ENCODE measurements at regions not wholly inside any gene's neighbourhood (a gene's known extent, or its start where the extent isn't known, plus 50 kb on each side); places are given as distances from the start of the nearest gene placed in this dataset.
"Not testable (repeated sequence)": the region's sequence is repeated elsewhere in the genome, so short reads cannot be mapped to it uniquely, and the experiment has no call there.

DNA sequence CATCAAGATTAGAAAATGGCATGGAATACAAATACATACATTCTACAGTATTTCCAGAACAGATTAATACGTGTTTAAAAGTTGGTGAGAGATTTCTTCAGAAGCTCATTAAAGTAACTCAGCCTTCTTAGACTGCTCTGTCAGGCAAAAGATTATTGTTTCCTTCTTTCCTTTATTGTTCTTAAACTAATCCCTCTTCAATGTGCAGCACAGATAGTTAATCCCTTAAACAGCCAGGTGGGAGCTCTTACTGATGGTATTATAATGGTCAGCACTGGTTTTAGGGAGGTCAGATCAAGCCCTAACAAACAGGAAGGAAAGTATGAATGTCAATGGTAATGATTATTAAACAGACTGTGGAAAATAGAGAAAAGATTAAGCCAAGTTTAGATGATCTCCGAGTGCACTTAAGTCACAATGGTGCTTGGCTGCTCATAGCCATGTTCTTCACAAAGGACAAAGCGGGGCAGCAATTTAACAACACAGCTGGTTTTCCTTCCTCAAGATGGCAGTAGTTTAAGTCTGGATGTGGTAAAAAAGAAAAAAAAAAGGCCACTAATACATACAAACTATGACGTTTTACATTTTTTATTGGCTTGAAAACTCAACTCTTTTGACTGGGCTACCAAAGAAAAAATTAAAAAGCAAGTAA is 992.6 kb downstream of the PCDH9 start:
- no peak for DNase-seq

DNA sequence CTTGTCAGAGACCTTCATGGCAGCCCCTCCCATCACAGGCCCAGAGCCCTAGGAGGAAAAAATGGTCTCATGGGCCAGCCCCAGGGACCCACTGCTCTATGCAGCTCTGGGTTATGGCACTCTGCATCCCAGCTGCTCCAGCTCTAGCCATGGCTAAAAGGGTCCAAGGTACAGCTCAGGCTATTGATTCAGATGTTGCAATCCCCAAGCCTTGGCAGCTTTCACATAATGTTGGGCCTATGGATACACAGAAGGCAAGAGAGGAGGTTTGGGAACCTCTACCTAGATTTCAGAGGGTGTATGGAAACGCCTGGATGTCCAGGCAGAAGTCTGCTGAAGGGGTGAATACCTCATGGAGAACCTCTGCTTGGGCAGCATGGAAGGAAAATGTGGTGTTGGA is 996.0 kb downstream of the PCDH9 start:
- DNase-seq: no peak

DNA sequence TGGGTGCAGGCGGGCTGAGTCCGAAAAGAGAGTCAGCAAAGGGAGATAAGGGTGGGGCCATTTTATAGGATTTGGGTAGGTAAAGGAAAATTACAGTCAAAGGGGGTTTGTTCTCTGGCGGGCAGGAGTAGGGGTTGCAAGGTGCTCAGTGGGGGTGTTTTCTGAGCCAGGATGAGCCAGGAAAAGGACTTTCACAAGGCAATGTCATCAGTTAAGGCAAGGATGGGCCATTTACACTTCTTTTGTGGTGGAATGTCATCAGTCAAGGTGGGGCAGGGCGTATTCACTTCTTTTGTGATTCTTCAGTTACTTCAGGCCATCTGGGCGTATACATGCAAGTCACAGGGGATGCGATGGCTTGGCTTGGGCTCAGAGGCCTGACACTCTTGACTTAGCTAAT is 998.2 kb downstream of the PCDH9 start:
- not testable (repeated sequence) for DNase-seq

DNA sequence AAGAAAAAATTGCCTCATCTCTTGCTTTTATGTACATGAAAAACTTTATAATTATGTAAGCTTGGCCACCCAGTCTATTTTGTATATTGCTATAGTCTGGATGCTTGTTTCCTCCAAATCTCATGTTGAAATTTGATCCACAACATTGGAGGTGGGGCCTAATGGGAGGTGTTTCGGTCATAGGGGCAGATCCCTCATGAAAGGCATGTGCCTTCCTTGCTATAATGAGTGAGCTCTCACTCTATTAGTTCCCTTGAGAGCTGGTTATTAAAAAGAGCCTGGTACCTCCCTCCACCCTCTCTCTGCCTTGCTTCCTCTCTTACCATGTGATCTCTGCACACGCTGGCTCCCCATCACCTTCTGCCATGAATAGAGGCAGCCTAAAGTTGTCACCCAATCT is 1005.1 kb downstream of the PCDH9 start:
- no peak for DNase-seq

DNA sequence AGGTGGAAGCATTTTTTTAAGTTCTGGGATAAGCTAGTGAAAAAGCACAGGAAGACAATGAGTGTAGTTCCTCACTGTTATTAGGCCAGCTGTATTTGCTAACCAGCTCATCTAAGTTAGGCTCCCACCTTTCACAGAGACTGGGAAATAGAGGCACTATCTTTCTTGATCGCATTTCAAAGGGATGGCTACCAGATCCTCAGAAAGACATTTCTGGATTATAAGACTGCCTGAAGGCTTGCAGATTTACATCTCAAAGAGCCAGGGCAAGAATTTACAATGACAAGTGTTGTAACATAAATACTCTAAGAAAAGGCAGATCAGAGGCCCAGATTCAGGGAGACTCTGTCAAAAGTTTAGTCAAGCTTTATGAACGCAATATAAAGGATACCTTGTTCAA is 1005.5 kb downstream of the PCDH9 start:
- no peak for DNase-seq

DNA sequence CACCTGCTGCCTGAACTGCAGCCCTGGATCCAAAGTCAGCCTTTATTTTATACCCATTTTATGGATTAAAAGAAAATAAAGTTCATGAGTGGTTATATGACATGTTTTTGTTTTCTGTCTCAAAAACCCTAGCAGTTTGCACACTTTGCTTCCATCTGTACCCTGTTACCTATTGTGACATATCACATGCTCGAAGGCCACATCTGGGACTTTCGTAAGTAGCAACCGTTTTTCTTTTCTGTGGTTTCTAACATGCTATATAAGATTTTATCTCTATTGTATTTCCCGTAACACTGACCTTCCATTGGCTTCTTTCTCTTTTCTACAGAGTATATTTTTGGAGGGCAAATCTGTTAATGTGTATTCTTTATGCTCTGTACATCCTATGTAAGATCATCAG is 1007.2 kb downstream of the PCDH9 start:
- no peak for DNase-seq

DNA sequence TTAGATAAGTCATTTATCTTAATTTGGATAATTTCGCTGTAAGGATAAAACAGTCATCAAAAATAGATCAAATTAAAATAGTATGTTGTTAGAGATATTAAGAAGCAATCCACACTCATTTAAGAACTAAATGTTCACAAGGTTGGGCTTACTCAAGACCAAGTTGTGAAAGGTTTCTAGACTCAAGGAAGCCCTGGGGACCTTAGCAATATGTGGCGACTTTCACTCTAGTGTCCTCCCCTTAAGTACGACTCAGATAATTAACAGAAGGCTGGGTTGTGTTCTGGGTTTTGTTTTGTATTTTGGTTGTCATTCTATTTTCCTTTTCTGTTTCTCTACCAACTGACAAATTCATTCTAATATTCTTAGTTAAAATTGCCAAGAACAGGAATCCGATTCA is 1008.0 kb downstream of the PCDH9 start:
- DNase-seq: no peak

DNA sequence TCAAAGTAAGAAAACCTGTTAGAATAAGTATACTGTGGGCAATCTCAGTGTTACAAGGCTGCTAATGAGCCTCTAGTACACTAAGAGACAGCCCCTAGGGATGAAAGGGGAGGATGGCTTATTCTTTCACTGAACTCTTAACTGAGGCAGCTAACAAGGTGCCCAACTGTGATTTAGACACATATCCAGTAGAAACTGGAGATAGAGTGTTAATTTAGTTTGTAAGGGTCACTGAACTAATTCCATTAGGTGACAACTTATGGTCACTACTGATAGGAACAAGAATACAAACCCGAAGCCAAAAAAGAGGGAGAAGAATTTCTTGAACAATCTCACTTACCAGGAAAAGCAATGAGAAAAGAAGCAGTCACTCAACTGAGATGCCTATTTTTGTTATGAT is 1010.6 kb downstream of the PCDH9 start:
- DNase-seq: no peak

DNA sequence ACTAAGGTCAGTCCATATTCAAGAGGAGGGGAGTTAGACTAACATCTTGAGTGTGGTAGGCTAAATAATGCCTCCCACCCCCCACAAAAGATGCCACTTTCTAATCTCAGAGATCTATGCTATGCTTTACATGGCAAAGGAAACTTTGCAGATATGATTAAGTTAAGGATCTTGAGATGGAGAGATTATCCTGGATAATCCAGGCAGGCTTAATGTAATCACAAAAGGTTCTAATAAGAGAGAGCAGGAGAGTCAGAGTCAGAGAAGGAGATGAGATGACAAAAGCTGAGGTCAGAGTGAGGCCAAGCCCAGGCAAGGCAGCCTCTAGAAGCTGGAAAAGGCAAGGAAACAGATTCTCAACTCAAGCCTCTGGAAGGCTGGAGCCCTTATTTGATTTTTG is 1011.6 kb downstream of the PCDH9 start:
- DNase-seq: no peak

DNA sequence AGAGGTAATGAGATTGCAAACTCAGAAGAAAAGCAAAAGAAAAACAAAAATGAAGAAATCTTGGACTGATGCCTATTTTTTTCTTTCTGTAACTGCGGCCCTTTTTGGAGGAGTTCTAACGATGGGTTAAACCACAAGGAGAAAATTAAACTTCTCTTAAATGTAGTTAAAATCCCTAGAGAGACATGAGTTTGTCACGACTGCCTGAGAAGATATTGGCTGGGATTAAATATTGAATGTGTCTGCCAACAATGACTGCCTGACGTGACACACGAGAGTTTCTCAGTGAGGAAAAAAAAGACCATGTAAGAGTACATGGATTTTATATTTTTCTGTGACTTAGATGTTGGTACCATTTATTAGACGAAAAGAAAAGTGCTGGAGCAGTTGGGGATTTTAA is 1013.4 kb downstream of the PCDH9 start:
- DNase-seq: no peak

DNA sequence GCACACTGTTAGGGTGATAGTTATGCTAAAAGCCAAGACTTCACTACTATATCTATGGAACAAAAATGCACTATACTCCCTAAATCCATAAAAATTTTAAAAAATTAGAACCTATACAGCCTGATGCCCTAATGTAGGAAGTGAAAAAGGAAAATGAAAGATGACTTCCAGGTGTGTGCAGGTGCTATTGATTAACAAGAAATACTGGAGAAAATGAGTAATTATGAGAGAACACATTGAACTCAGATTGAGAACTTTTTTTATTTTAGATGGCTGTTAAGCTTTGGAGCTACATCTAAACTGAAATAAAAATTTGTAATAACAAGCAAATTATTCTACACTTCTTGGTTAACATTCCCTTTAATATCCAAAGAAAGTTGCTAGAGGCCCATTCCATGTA is 1015.7 kb downstream of the PCDH9 start:
- no peak for DNase-seq

DNA sequence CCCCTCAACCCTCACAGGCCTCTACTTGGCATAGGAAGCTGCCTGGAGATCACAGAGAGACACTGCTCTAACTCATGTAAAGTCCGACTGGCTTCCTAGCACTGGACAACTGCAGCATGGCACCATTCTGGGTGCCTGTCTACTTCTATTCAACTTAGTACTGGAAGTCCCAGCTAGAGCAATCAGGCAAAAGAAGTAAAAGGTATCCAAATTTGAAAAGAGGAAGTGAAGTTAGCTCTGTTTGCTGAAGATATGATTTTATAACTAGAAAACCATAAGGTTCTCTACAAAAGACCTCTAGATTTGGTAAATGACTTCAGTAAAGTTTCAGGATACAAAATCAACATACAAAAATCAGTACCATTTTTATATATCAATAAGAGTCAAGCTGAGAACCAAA is 1017.6 kb downstream of the PCDH9 start:
- no peak for DNase-seq

DNA sequence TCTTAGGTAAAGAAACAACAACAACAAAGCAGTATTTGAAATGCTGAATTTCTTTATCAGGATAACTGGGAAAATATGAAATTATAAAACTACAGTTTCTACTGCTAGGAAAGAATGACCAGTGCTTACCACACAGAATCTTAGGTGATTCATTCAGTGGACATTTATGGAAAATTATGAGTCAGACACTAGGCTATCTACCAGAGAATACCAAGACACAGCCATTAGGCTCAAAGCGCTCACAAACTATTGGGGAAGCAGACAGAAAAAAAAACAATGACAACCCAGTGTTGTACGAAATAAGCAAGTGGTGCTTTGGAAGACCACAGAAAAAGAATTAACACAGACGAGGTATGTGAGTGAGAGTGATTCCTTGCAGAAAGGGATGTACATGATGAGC is 1019.5 kb downstream of the PCDH9 start:
- no peak for DNase-seq

DNA sequence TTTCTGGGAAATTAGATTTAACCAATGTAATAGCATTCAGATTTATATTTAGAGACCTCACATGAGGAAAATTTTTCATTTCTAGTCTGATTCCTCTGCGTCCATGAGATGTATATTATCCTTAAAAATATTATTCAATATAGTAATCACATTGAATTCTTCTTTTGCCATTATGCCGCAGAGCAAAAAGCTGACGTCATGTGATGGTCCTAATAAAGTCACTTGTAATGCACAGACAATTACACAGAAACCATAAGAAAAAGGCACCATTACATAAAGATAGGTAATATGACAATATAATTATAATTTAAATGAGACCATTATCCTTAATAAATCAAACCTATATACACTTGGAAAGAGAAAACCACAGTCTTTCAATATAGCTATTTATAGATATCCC is 1021.5 kb downstream of the PCDH9 start:
- DNase-seq: no peak

DNA sequence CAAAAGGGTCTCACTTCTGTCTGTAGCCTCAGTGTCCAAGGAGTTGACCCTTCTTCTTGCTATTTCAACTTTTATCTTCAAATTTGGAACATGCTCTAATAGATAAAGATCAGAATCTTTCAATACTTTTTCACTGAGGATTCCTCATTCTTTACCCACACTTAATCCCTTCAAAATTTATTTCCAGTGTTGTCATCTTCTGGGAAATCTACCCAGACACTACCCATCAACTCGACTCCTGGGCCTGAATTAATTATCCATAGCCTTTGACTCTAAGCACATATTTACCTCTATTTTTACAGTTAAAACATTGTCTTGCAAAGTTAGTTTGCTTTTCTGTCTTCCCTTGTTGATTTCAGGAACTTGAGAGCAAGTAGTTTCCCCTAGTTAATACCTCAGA is 1022.5 kb downstream of the PCDH9 start:
- no peak for DNase-seq

DNA sequence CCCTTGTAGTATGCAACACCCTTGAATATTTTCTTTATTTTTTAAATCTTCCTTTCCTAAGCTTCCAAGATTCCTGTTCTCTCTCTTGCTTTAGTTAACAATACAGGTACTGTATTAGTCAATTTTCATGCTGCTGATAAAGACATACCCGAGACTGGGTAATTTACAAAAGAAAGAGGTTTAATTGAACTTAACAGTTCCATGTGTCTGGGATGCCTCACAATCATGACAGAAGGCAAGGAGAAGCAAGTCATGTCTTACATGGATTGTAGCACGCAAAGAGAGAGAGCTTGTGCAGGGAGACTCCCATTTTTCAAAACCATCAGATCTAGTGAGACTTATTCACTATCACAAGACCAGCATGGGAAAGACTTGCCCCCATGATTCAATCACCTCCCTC is 1024.3 kb downstream of the PCDH9 start:
- no peak for DNase-seq

DNA sequence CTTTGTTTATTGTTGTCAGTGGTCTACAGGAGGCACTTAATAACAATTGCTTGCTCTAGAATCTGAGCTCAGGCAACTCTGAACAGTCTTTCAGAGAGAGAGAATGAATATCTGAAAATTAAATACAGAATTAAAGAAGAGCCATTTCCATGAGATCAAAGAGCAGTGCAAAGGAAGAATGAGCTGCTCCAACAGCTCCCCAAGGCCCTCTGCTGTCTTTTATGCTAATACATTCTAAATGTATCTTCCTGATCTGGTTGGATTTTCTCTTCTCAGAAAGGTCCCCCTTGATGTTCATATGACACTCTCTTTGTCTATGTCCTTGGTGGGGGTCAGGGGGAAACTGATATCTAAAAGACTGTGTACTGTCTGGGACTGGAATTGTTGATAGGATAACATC is 1029.6 kb downstream of the PCDH9 start:
- no peak for DNase-seq

DNA sequence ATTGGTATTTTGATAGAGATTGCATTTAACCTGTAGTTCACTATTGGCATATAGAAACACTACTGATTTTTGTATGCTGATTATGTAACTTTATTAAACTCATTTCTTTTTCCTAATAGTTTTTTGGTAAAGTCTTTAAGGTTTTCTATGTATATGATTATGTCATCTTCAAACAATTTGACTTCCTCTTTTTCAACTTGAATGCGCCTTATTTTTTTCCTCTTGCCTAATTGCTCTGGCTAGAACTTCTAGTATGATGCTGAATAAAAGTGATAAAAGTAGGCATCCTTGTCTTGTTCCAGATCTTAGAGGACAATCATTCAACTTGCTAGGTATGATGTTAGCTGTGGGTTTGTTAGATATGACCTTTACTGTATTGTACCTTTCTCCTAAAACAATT is 1034.9 kb downstream of the PCDH9 start:
- DNase-seq: no peak

DNA sequence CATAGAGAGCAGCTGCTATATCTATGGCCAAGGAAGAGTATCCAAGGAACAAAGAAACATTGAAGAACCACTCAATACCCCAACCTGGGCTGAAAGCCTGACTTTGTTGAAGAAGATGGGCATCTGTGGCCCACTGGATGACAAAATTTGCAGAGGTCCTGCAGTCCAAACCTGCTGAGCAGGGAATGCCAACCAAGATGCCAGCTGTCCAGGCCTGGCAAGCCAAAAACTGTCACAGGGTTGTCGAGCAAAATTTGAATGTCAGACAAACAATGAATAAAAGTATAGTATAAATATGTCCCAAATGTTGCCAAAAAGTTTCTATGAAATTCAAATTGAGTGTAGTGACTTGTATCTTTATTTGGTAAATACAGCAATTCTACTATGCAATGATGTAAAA is 1040.2 kb downstream of the PCDH9 start:
- no peak for DNase-seq

DNA sequence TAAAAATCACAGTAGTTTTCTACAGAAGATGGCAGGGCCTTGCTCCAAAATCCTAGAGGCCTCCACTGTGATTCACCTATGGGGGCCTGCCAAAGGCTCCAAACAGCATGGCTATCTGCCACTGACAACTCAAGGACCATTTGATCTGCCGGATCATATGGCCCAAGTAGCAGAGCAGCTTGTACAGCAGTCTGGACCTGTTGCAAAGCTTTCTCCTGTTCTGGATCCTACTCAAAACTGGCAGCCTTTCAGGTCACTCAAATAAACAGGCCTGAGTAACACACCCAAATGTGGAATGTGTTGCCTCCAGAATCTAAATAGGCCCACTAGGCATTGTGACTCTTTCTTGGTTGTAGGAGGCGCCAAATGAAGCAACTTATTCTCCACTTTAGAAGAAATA is 1049.3 kb downstream of the PCDH9 start:
- DNase-seq: no peak

DNA sequence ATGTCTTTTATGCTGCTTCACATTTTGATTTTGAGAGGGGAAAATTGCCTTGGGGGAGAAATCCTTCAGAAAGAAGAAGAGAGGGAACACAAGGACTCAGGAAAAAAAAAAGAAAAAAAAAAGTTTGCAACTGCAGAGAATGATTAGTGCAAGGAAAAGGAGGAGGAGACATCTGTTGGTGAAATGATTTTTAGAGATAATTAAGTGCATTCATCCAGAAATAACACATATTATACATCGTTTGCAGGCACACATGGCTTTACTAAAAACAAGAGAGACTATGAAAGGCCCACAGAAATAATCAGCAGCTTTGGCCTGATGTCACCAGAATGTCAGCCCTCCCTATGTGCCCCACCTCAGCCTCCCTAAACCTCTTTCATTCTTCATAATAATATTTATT is 1058.2 kb downstream of the PCDH9 start:
- DNase-seq: no peak

DNA sequence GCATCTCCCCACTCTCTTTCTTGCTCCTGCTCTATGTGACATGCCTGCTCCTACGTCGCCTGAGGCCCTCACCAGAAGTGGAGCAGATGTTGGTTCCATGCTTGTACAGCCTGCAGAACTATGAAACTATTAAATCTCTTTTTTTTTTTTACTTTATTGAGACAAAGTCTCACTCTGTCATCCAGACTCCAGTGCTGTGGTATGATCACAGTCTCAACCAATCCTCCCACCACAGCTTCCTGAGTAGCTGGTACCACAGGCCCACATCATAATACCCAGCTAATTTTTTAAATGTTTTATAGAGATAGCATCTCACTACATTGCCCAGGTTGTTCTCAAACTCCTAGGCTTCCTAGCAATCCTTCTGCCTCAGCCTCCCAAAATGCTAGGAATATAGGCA is 1067.7 kb downstream of the PCDH9 start:
- DNase-seq: no peak

DNA sequence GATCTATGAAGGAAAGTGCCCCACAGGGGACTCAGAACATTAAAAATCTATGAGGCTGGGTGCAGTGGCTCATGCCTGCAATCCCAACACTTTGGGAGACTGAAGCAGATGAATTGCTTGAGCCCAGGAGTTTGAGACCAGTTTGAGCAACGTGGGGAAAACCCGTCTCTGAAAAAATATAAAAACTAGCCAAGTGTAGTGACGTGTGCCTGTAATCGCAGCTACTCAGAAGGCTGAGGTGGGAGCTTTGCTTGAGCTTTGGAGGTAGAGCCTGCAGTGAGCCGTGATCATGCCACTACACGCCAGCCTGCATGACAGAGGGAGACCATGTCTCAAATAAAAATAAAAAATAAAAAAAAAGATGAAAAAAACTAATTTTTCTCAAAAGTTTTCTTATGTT is 1070.6 kb downstream of the PCDH9 start:
- no peak for DNase-seq

DNA sequence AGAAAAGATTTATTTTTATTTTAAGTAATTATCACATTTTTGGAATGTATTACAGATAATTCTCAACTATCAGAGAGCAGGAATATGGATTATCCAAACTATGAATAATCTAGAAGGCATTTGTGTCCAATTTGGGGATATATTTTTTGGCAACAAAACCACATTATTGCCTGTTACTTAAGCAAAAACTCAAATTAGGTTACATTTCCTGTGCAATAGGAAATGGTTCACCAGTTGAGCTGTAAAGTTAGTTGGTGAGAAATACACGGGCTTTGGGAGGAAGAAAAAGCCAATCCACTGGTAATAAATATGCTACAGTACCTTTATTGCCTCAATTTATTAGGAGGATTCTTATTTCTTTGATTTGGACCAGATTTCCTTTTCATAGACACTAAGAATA is 1075.2 kb downstream of the PCDH9 start:
- DNase-seq: no peak

DNA sequence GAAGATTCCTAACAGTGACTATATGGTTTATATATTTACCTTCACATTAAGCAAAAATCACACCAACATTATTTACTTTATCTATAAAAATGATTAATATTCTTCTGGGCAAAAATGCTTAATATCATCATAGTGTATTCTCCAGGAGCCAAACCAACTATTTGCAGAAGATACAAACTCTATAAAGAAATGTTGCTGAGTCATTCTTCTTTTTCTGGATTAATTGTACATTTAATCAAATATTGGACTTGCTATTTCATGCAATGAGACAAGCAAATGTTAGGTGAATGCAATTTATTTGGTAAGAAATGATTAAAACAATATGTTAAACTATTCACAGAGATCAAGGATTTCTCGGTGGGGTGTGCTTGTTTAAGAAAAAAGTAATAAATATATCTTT is 1075.8 kb downstream of the PCDH9 start:
- no peak for DNase-seq

DNA sequence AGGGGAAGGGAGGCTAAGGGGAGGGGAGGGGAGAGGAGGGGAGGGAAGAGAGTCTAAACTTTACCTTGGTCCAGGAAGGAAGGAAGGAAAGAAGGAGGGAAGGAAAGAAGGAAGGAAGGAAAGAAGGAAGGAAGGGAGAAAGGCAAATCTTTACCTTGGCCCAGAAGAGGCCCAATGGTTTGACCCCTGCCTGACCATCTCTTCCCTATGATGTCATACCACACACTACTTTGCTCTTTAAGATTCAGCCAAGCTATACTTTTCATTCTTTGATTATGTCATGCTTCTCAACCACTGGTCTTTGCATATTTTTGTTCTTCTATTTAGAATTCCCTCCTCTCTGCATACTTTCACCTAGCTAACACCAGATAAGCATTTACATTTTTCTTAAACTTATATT is 1077.5 kb downstream of the PCDH9 start:
- no peak for DNase-seq
